GM23338 (cell line): ENCODE measurements at regions not wholly inside any gene's neighbourhood (a gene's known extent, or its start where the extent isn't known, plus 50 kb on each side); places are given as distances from the start of the nearest gene placed in this dataset.

Experiments
- ATAC-seq: fragments of 200-7000 bp; cut with Tn5 transposase; 3 replicates; pipeline ENCODE4 v1.9.1; 2020
- DNase-seq: peaks from one replicate; pipeline ENCODE4 v3.0.0-alpha.2; 2015; ENCODE audit warnings: low spot score
- H2AFZ ChIP-seq: fragments of 200-600 bp; sonication (generic); 2 replicates; pipeline ENCODE4 v1.8.0; 2016; ENCODE audit warnings: antibody characterized with exemption, mild to moderate bottlenecking, moderate library complexity
- H3F3A ChIP-seq: fragments of 200-600 bp; sonication (generic); replicated peaks from 2 replicates; pipeline ENCODE4 v1.8.0; 2017; ENCODE audit warnings: antibody characterized with exemption, mixed run types, low read depth
- H3K27ac ChIP-seq: fragments of 200-600 bp; sonication (generic); 2 replicates; pipeline ENCODE4 v1.6.1; 2016; ENCODE audit warnings: low read depth
- H3K27me3 ChIP-seq: fragments of 200-600 bp; sonication (generic); 2 replicates; pipeline ENCODE4 v1.8.0; 2016; ENCODE audit warnings: mild to moderate bottlenecking, mixed run types, moderate library complexity; ENCODE audit not compliant: insufficient read depth
- H3K36me3 ChIP-seq: fragments of 200-600 bp; sonication (generic); 2 replicates; pipeline ENCODE4 v1.8.0; 2016; ENCODE audit warnings: mild to moderate bottlenecking; ENCODE audit not compliant: insufficient read depth
- H3K4me1 ChIP-seq: fragments of 200-600 bp; sonication (generic); 2 replicates; pipeline ENCODE4 v1.8.0; 2016; ENCODE audit warnings: mild to moderate bottlenecking, moderate library complexity; ENCODE audit not compliant: insufficient read depth
- H3K4me2 ChIP-seq: fragments of 200-600 bp; sonication (generic); 2 replicates; pipeline ENCODE4 v1.7.1; 2017; ENCODE audit warnings: mixed run types
- H3K4me3 ChIP-seq: fragments of 200-600 bp; sonication (generic); 2 replicates; pipeline ENCODE4 v1.6.1; 2016; ENCODE audit warnings: mixed run types
- H3K79me2 ChIP-seq: fragments of 200-600 bp; sonication (generic); replicated peaks from 2 replicates; pipeline ENCODE4 v1.8.0; 2017; ENCODE audit warnings: mild to moderate bottlenecking; ENCODE audit not compliant: insufficient read depth
- H3K9me2 ChIP-seq: fragments of 200-600 bp; sonication (generic); 2 replicates; pipeline ENCODE4 v1.8.0; 2017; ENCODE audit not compliant: insufficient read depth
- H4K20me1 ChIP-seq: fragments of 200-600 bp; sonication (generic); replicated peaks from 2 replicates; pipeline ENCODE4 v1.8.0; 2017; ENCODE audit warnings: mild to moderate bottlenecking; ENCODE audit not compliant: insufficient read depth
- H3K27ac Mint-ChIP-seq: 2 replicates; pipeline ENCODE4 v1.8.0; 2020; ENCODE audit warnings: inconsistent platforms, mild to moderate bottlenecking, moderate library complexity, mixed read lengths
- H3K27me3 Mint-ChIP-seq: 3 replicates; pipeline ENCODE4 v1.8.0; 2022; ENCODE audit warnings: low read depth, mild to moderate bottlenecking, moderate library complexity, mixed read lengths, inconsistent platforms; ENCODE audit not compliant: insufficient read depth, poor library complexity
- H3K36me3 Mint-ChIP-seq: 3 replicates; pipeline ENCODE4 v1.8.0; 2021; ENCODE audit warnings: low read depth, mild to moderate bottlenecking, inconsistent platforms, moderate library complexity, mixed read lengths
- H3K4me1 Mint-ChIP-seq: 3 replicates; pipeline ENCODE4 v1.8.0; 2020; ENCODE audit warnings: mild to moderate bottlenecking, inconsistent platforms, mixed read lengths
- H3K4me3 Mint-ChIP-seq: 3 replicates; pipeline ENCODE4 v1.8.0; 2021; ENCODE audit warnings: moderate library complexity, mild to moderate bottlenecking, inconsistent platforms, mixed read lengths
- H3K9me3 Mint-ChIP-seq: 3 replicates; pipeline ENCODE4 v1.8.0; 2020; ENCODE audit warnings: moderate library complexity, mild to moderate bottlenecking, inconsistent platforms, mixed read lengths
- CREB1 ChIP-seq: fragments of 250-450 bp; sonication (Bioruptor Pico); IDR thresholded peaks from 2 replicates; pipeline ENCODE4 v1.5.0; 2020; ENCODE audit warnings: low read depth, mild to moderate bottlenecking, moderate library complexity
- ETS1 ChIP-seq: IDR thresholded peaks from 2 replicates; pipeline ENCODE4 v1.6.1; 2016; ENCODE audit warnings: antibody characterized with exemption
- JUNB ChIP-seq: IDR thresholded peaks from one replicate; pipeline ENCODE4 v1.6.1; 2016; ENCODE audit warnings: antibody characterized with exemption; ENCODE audit not compliant: unreplicated experiment
- REST ChIP-seq: IDR thresholded peaks from one replicate; pipeline ENCODE4 v1.6.1; 2018; ENCODE audit warnings: antibody characterized with exemption; ENCODE audit not compliant: unreplicated experiment
- STAT1 ChIP-seq: IDR thresholded peaks from one replicate; pipeline ENCODE4 v1.6.1; 2016; ENCODE audit warnings: antibody characterized with exemption; ENCODE audit not compliant: unreplicated experiment
- ZNF114 ChIP-seq: fragments of 250-450 bp; sonication (Bioruptor Pico); IDR thresholded peaks from 2 replicates; pipeline ENCODE4 v1.5.0; 2020; ENCODE audit warnings: mild to moderate bottlenecking, moderate library complexity
- ZNF331 ChIP-seq: fragments of 250-450 bp; sonication (Bioruptor Pico); IDR thresholded peaks from 2 replicates; pipeline ENCODE4 v1.5.0; 2020; ENCODE audit warnings: low read depth, mild to moderate bottlenecking, moderate library complexity
- ZNF462 ChIP-seq: fragments of 250-450 bp; sonication (Bioruptor Pico); IDR thresholded peaks from 2 replicates; pipeline ENCODE4 v1.5.0; 2020; ENCODE audit warnings: mild to moderate bottlenecking, moderate library complexity

- no peaks in the 10 kb centered on the region for H3K27me3 ChIP-seq
- Mint-ChIP-seq H3K27ac (peak overlapping the region; percentile 96), H3K27me3 (peaks cover 13% of the 10 kb centered on the region), H3K36me3 (no peaks in the 10 kb centered on the region; the same call in 2 of the 3 replicates), H3K9me3 (no peaks in the 10 kb centered on the region), H3K4me3 (peak overlapping the region; percentile 3; the same call in 1 of the 3 replicates), H3K4me1 (peaks cover 48% of the 10 kb centered on the region)
- H3K79me2 ChIP-seq: no peaks in the 10 kb centered on the region
- peaks cover 14% of the 10 kb centered on the region; the same call in 1 of the 2 replicates for H3F3A ChIP-seq
- no peak for DNase-seq
- no peak for TF ChIP-seq ETS1
- TF ChIP-seq STAT1: no peak
- TF ChIP-seq ZNF114 (CRISPR knock-in tag): no peak
- TF ChIP-seq ZNF462 (CRISPR knock-in tag): no peak
- no peak for TF ChIP-seq ZNF331 (CRISPR knock-in tag)
- TF ChIP-seq JUNB: no peak
- TF ChIP-seq REST: no peak
- TF ChIP-seq CREB1 (CRISPR knock-in tag): no peak
- no peak overlapping the region for H2AFZ ChIP-seq
- H3K9me2 ChIP-seq: no peaks in the 10 kb centered on the region
- no peak overlapping the region for H3K27ac ChIP-seq
- H3K36me3 ChIP-seq: no peaks in the 10 kb centered on the region
- no peak overlapping the region for H3K4me2 ChIP-seq
- no peaks in the 10 kb centered on the region for H4K20me1 ChIP-seq
- no peak for ATAC-seq
- H3K4me3 ChIP-seq: no peak overlapping the region
- peaks cover 37% of the 10 kb centered on the region for H3K4me1 ChIP-seq
Observed at GRCh38 chr7:131608116-131608500, 51.7 kb upstream of the PODXL start.
